Tibial nerve (tissue), 3 donors: ENCODE measurements at regions not wholly inside any gene's neighbourhood (a gene's known extent, or its start where the extent isn't known, plus 50 kb on each side); places are given as distances from the start of the nearest gene placed in this dataset.

Experiments used
- CTCF ChIP-seq, 5 experiments: fragments of 200-600 bp in 3 of 5; fragments of 450-650 bp in 2 of 5; sonication (generic) in 3 of 5; IDR thresholded peaks; one replicate each; pipeline ENCODE4 v1.5.1; 2016 to 2019; ENCODE audit warnings: antibody characterized with exemption in 5 of 5, mild to moderate bottlenecking in 3 of 5, moderate library complexity in 2 of 5
- POLR2A ChIP-seq, 2 donors: fragments of 450-650 bp; IDR thresholded peaks; one replicate each; pipeline ENCODE4 v1.6.1; 2017; ENCODE audit warnings: antibody characterized with exemption in 2 of 2, mild to moderate bottlenecking in 2 of 2, moderate library complexity in 2 of 2

GRCh38 chr12:30836656-30837445 is 82.1 kb upstream of the CAPRIN2 start:
- no peak for TF ChIP-seq CTCF (IDR thresholded peaks at IDR 0.05)
- TF ChIP-seq POLR2A (IDR thresholded peaks at IDR 0.05), result no peak
